Hepatocyte (in vitro differentiated cells): ENCODE measurements at regions not wholly inside any gene's neighbourhood (a gene's known extent, or its start where the extent isn't known, plus 50 kb on each side); places are given as distances from the start of the nearest gene placed in this dataset.

Source experiments
- DNase-seq: peaks from one replicate; pipeline ENCODE4 v3.0.0-alpha.2; 2016; ENCODE audit warnings: low spot score
- H2AFZ ChIP-seq: fragments of 200-600 bp; sonication (generic); 2 replicates; pipeline ENCODE4 v1.6.0; 2016; ENCODE audit warnings: antibody characterized with exemption, mild to moderate bottlenecking
- H3K27ac ChIP-seq: fragments of 200-600 bp; sonication (generic); 2 replicates; pipeline ENCODE4 v1.5.1; 2016; ENCODE audit warnings: mild to moderate bottlenecking
- H3K27me3 ChIP-seq: fragments of 200-600 bp; sonication (generic); 2 replicates; pipeline ENCODE4 v1.6.1; 2016
- H3K36me3 ChIP-seq: fragments of 200-600 bp; sonication (generic); replicated peaks from 2 replicates; pipeline ENCODE4 v1.5.1; 2016; ENCODE audit warnings: low read depth; ENCODE audit not compliant: insufficient read depth
- H3K4me1 ChIP-seq: fragments of 200-600 bp; sonication (generic); 2 replicates; pipeline ENCODE4 v1.5.1; 2016; ENCODE audit warnings: mild to moderate bottlenecking, moderate library complexity; ENCODE audit not compliant: insufficient read depth
- H3K4me2 ChIP-seq: fragments of 200-600 bp; sonication (generic); 2 replicates; pipeline ENCODE4 v1.6.0; 2016
- H3K4me3 ChIP-seq: fragments of 200-600 bp; sonication (generic); 2 replicates; pipeline ENCODE4 v1.5.1; 2016; ENCODE audit warnings: mild to moderate bottlenecking
- H3K79me2 ChIP-seq: fragments of 200-600 bp; sonication (generic); 2 replicates; pipeline ENCODE4 v1.6.0; 2017; ENCODE audit warnings: mild to moderate bottlenecking
- H3K9me2 ChIP-seq: fragments of 200-600 bp; sonication (generic); replicated peaks from 2 replicates; pipeline ENCODE4 v1.6.0; 2017; ENCODE audit warnings: mild to moderate bottlenecking; ENCODE audit not compliant: insufficient read depth
- H3K9me3 ChIP-seq: fragments of 200-600 bp; sonication (generic); 2 replicates; pipeline ENCODE4 v1.5.1; 2016; ENCODE audit warnings: low read depth, mild to moderate bottlenecking
- H4K20me1 ChIP-seq: fragments of 200-600 bp; sonication (generic); 2 replicates; pipeline ENCODE4 v1.6.0; 2016; ENCODE audit warnings: mild to moderate bottlenecking; ENCODE audit not compliant: insufficient read depth, poor library complexity, severe bottlenecking
- CTCF ChIP-seq: fragments of 200-600 bp; sonication (generic); IDR thresholded peaks from 2 replicates; pipeline ENCODE4 v1.5.1; 2016; ENCODE audit warnings: antibody characterized with exemption, mild to moderate bottlenecking; ENCODE audit not compliant: poor library complexity
- EZH2 ChIP-seq: fragments of 200-600 bp; sonication (generic); IDR thresholded peaks from 2 replicates; pipeline ENCODE4 v1.6.1; 2016; ENCODE audit warnings: antibody characterized with exemption, mild to moderate bottlenecking, borderline replicate concordance
- EZH2phosphoT487 ChIP-seq: fragments of 200-600 bp; sonication (generic); IDR thresholded peaks from one replicate; pipeline ENCODE4 v1.6.1; 2018; ENCODE audit warnings: antibody characterized with exemption, mild to moderate bottlenecking, low read depth, moderate library complexity; ENCODE audit not compliant: unreplicated experiment, severe bottlenecking
- WGBS: methylation state at CpG from one replicate; pipeline ENCODE4 v1.1.6; 2016; ENCODE audit warnings: low lambda C conversion rate; ENCODE audit errors: missing lambda C conversion rate; 5-methylcytosine and 5-hydroxymethylcytosine counted together

GRCh38 chr10:83582407-83583095 lies 556.8 kb upstream of the GHITM start:
- Histone ChIP-seq H3K4me2 (no peak overlapping the region), H3K27me3 (no peaks in the 10 kb centered on the region), H2AFZ (no peak overlapping the region), H3K9me2 (no peaks in the 10 kb centered on the region), H4K20me1 (no peaks in the 10 kb centered on the region), H3K79me2 (no peaks in the 10 kb centered on the region), H3K27ac (no peak overlapping the region), H3K36me3 (no peaks in the 10 kb centered on the region), H3K4me3 (no peak overlapping the region), H3K9me3 (no peaks in the 10 kb centered on the region), H3K4me1 (no peaks in the 10 kb centered on the region)
- 80% methylated on average over 3 of the region's 3 CpGs for WGBS
- TF ChIP-seq EZH2phosphoT487 (no peak), EZH2 (no peak)
- DNase-seq = no peak

- H3K4me1 ChIP-seq = no peaks in the 10 kb centered on the region
- H3K36me3 ChIP-seq = no peaks in the 10 kb centered on the region
- H3K79me2 ChIP-seq = no peaks in the 10 kb centered on the region
- DNase-seq = no peak
- WGBS = 78% methylated on average over 2 of the region's 2 CpGs
- TF ChIP-seq CTCF (no peak), EZH2 (no peak), EZH2phosphoT487 (no peak)
- no peak overlapping the region for H3K4me3 ChIP-seq
- H2AFZ ChIP-seq = no peak overlapping the region
- H3K4me2 ChIP-seq = no peak overlapping the region
- no peak overlapping the region for H3K27ac ChIP-seq
- H3K9me3 ChIP-seq = no peaks in the 10 kb centered on the region
- H3K9me2 ChIP-seq = no peaks in the 10 kb centered on the region
- H4K20me1 ChIP-seq = no peaks in the 10 kb centered on the region
- H3K27me3 ChIP-seq = no peaks in the 10 kb centered on the region
Observed at GRCh38 chr10:83585686-83586085, 553.6 kb upstream of the GHITM start.

- Histone ChIP-seq H3K79me2 (no peaks in the 10 kb centered on the region), H3K4me2 (no peak overlapping the region), H3K27me3 (no peaks in the 10 kb centered on the region), H2AFZ (no peak overlapping the region), H3K9me2 (no peaks in the 10 kb centered on the region), H3K36me3 (no peaks in the 10 kb centered on the region), H3K9me3 (no peaks in the 10 kb centered on the region), H4K20me1 (no peaks in the 10 kb centered on the region), H3K4me3 (no peak overlapping the region), H3K27ac (no peak overlapping the region), H3K4me1 (no peaks in the 10 kb centered on the region)
- no peak for DNase-seq
- WGBS = 97% methylated on average over 1 of the region's 1 CpG
- TF ChIP-seq EZH2phosphoT487 = no peak
- no peak for TF ChIP-seq EZH2
- TF ChIP-seq CTCF = no peak
Observed at GRCh38 chr10:83592337-83592935, 546.9 kb upstream of the GHITM start.

GRCh38 chr10:83603708-83604107 lies 535.6 kb upstream of the GHITM start:
- H3K4me1 ChIP-seq = no peaks in the 10 kb centered on the region
- WGBS = 59% methylated on average over 1 of the region's 1 CpG
- no peaks in the 10 kb centered on the region for H4K20me1 ChIP-seq
- no peak for DNase-seq
- no peaks in the 10 kb centered on the region for H3K9me3 ChIP-seq
- H3K36me3 ChIP-seq = no peaks in the 10 kb centered on the region
- H3K9me2 ChIP-seq = no peaks in the 10 kb centered on the region
- H3K27ac ChIP-seq = no peak overlapping the region
- no peak overlapping the region for H3K4me2 ChIP-seq
- no peaks in the 10 kb centered on the region for H3K27me3 ChIP-seq
- no peak overlapping the region for H2AFZ ChIP-seq
- H3K4me3 ChIP-seq = no peak overlapping the region
- H3K79me2 ChIP-seq = no peaks in the 10 kb centered on the region
- TF ChIP-seq EZH2 (no peak), CTCF (no peak), EZH2phosphoT487 (no peak)
